WI38 (cell line): ENCODE measurements at regions not wholly inside any gene's neighbourhood (a gene's known extent, or its start where the extent isn't known, plus 50 kb on each side); places are given as distances from the start of the nearest gene placed in this dataset.
"Not testable (repeated sequence)": the region's sequence is repeated elsewhere in the genome, so short reads cannot be mapped to it uniquely, and the experiment has no call there.

Experiments used
- H3K4me3 ChIP-seq: 2 replicates; pipeline ENCODE4 v1.5.1; 2011; ENCODE audit warnings: low read depth, mild to moderate bottlenecking, control low read depth, low read length
- TF ChIP-seq, protein P1 (sequence below): IDR thresholded peaks from 2 replicates; pipeline ENCODE4 v1.5.1; 2012; ENCODE audit warnings: low read depth, mild to moderate bottlenecking, control low read depth, low read length

DNA sequence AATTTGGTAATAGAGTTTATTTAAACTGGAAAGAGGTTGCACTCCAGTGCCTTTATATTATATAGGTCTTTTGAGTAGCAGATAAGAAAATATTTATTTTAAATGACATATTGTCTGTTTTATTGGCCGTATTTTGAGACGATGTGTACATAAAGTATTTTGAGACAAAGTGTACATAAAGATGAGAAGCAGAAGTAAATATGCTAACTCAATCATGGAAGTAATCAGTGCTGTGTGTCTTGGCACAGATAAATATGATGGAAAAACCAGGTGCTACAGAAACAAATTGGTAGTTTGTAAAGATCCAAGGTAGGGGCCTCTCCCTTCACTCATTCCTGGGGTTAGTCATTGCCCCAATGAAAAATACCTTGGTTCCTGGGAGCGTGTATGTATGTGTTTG is 382.9 kb downstream of the DSEL start:
- no peak overlapping the region for H3K4me3 ChIP-seq
- TF ChIP-seq, protein P1, sequence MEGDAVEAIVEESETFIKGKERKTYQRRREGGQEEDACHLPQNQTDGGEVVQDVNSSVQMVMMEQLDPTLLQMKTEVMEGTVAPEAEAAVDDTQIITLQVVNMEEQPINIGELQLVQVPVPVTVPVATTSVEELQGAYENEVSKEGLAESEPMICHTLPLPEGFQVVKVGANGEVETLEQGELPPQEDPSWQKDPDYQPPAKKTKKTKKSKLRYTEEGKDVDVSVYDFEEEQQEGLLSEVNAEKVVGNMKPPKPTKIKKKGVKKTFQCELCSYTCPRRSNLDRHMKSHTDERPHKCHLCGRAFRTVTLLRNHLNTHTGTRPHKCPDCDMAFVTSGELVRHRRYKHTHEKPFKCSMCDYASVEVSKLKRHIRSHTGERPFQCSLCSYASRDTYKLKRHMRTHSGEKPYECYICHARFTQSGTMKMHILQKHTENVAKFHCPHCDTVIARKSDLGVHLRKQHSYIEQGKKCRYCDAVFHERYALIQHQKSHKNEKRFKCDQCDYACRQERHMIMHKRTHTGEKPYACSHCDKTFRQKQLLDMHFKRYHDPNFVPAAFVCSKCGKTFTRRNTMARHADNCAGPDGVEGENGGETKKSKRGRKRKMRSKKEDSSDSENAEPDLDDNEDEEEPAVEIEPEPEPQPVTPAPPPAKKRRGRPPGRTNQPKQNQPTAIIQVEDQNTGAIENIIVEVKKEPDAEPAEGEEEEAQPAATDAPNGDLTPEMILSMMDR: no peak

DNA sequence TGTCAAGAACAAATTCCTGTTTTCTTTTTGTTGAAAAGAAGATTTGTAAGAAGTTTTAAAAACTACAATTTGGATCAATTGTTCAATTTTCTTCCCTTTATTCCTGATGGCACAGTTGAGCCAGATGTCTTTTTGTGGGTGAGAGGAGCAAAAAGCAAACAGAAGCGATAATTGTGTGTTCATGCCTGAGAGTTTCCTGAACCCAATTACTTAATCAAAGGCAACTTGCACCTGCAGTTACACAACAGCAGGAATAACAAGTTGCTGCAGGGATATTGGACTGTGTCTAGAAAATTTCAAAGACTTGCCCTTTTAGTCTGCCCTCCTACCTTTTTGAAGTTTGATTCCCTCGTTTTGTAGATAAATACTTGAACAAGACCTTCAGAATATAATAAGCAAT is 383.6 kb downstream of the DSEL start:
- TF ChIP-seq, protein P1: no peak

DNA sequence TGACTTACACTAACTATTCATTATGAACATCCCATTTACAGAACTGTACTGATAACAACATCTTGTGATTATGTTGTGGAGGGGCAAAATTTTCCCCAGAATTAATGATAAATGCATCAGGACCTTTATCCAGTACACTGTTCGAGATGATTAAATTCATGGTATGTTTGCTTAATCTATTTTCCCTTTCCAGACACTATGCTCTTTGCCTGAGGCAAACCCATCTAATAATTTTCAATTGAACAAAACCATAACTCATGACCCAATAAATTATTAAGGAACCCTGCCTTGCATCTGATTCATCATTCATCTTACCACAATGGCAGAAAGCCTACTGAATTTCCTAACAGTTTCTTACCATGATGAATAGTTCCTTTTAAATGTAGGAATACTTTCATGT is 385.0 kb downstream of the DSEL start:
- no peak overlapping the region for H3K4me3 ChIP-seq
- TF ChIP-seq, protein P1: no peak

More for the DNA sequence above, 383.6 kb downstream of the DSEL start:
- no peak overlapping the region for H3K4me3 ChIP-seq

DNA sequence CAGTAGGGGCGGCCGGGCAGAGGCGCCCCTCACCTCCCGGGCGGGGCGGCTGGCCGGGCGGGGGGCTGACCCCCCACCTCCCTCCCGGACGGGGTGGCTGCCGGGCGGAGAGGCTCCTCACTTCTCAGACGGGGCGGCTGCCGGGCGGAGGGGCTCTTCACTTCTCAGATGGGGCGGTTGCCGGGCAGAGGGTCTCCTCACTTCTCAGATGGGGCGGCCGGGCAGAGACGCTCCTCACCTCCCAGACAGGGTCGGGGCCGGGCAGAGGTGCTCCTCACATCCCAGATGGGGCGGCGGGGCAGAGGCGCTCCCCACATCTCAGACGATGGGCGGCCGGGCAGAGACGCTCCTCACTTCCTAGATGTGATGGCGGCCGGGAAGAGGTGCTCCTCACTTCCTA is 389.8 kb downstream of the DSEL start:
- H3K4me3 ChIP-seq: not testable (repeated sequence)

DNA sequence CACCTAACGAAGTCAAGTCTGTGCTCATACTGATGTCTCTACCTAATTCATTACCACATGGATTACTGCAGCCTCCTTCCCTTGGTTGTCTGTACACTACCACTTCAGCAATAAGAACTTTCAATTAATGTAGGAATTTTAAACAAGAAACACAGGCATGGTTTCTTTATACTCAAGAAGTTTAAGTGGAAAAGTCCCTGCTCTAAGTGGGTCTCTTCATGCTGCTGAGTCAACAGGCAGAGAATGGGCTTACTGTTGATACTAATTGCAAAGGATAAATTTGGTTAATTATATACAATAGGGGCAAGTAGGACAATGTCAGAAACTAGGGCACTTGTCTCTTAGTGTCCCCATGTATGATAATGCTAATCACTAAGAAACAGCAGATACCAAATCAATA is 392.6 kb downstream of the DSEL start:
- TF ChIP-seq, protein P1: no peak
- no peak overlapping the region for H3K4me3 ChIP-seq

DNA sequence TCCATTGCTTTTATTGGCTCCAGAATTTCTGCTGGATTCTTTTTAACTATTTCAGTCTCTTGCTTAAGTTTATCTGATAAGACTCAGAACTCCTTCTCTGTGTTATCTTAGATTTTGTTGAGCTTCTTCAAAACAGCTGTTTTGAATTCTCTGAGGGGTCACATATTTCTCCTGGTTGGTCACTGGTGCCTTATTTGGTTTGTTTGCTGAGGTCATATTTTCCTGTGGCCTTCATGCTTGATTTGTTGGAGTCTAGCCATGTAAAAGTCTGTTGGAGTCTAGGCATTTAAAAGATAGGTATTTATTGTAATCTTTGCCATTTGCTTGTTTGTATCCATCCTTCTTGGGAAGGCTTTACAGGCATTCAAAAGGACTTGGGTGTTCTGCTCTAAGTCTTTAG is 398.7 kb downstream of the DSEL start:
- H3K4me3 ChIP-seq: no peak overlapping the region
- TF ChIP-seq, protein P1: no peak

DNA sequence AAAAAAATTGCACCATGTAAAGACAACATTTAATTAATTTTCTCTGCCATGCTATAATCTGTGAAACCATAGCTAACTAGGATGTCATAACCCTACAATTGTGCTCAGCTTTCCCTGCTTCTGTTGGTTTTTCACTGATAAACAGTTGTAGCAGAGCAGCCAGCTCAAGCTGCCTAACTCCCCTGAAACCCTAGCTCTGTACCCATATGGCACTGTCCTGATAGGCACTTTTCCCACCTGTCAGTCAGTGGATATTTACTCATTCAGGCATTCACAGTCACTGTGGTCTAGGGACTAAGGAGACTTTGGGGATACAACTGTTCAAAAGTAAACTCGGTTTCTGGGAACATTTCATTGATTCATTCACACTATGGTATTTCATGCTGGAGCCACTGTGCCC is 407.0 kb downstream of the DSEL start:
- TF ChIP-seq, protein P1: no peak
- H3K4me3 ChIP-seq: no peak overlapping the region

DNA sequence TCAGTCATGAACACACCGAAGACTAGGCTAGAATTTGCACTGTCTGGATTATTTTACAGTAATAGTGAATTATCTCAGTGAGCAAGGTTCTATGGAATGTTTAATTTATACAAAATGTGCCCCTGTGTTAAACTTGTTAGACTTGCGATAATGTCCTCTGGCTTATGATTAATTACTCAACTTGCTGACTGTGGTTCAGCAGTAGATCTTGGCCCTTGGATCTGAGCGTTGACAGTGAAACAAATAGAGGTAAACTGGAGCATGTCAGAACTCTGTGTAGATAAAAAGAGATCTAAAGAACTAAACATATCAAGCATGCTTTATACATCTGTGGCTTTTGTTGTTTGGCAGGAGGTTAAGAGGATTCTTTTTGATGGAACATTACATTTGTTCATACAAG is 407.6 kb downstream of the DSEL start:
- no peak overlapping the region for H3K4me3 ChIP-seq
- TF ChIP-seq, protein P1: no peak
